Activated T-helper 17 cell treated with anti-CD3 and anti-CD28 coated beads, Interleukin-2, amount 50 U/mL, for 72 hours (primary cell): ENCODE measurements at regions not wholly inside any gene's neighbourhood (a gene's known extent, or its start where the extent isn't known, plus 50 kb on each side); places are given as distances from the start of the nearest gene placed in this dataset.
"Not testable (repeated sequence)": the region's sequence is repeated elsewhere in the genome, so short reads cannot be mapped to it uniquely, and the experiment has no call there.

Source experiments
- ATAC-seq: fragments of 150-1000 bp; cut with Tn5 transposase; replicated peaks from 2 replicates; pipeline ENCODE4 v1.10.0; 2021; ENCODE audit warnings: mild to moderate bottlenecking, moderate library complexity
- H3K27ac Mint-ChIP-seq: one replicate; pipeline ENCODE4 v1.8.0; 2022; ENCODE audit warnings: mixed read lengths
- H3K27me3 Mint-ChIP-seq: one replicate; pipeline ENCODE4 v1.8.0; 2022; ENCODE audit warnings: mixed read lengths
- H3K36me3 Mint-ChIP-seq: one replicate; pipeline ENCODE4 v1.8.0; 2022; ENCODE audit warnings: low read depth, mild to moderate bottlenecking, mixed read lengths
- H3K4me1 Mint-ChIP-seq: one replicate; pipeline ENCODE4 v1.8.0; 2022; ENCODE audit warnings: mixed read lengths
- H3K4me3 Mint-ChIP-seq: one replicate; pipeline ENCODE4 v1.8.0; 2022; ENCODE audit warnings: mild to moderate bottlenecking, mixed read lengths
- H3K9me3 Mint-ChIP-seq: one replicate; pipeline ENCODE4 v1.8.0; 2022; ENCODE audit warnings: mixed read lengths

DNA sequence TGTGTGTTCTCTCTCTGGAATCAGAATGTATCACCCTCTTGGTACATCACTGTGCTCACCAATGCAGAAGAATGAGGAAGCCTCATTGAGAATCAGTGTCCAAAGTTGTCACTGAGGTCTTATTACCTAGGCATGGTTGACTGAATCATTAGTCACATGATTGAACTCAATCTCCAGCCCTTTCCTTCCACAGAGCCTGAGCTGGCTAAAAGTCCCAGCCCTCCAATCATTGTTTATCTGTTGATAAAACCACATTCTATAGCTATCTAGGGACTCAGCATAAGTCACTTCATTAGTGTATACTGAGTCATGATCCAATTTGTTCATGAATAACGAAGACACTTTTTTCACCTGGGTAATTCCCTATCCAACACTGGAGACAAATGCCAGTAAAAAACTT lies 396.8 kb downstream of the TRAM1L1 start:
- Mint-ChIP-seq H3K4me3 (no peak overlapping the region), H3K36me3 (no peaks in the 10 kb centered on the region), H3K27me3 (no peaks in the 10 kb centered on the region), H3K4me1 (no peaks in the 10 kb centered on the region), H3K9me3 (no peaks in the 10 kb centered on the region), H3K27ac (no peak overlapping the region)
- ATAC-seq, result no peak

DNA sequence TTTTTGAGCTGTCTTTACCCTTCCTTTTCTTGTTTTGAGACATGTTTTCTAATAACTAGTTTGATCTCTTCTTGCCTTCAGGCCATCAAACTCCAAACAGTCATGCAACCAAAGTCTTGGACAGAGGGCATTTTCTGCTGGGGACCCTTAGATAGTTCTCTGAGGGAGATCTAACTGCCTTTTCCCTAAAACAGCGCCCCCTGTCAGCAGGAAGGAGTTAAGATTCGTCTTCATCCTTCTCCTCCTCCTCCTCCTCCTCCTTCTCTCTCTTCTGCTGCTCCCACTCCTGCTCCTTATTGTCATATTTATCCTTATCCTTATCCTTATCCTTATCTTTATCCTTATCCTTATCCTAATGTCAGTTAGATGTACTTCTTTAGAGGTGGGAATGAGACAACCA lies 417.2 kb downstream of the TRAM1L1 start:
- H3K27ac Mint-ChIP-seq, result no peak overlapping the region
- H3K4me3 Mint-ChIP-seq, result no peak overlapping the region
- ATAC-seq, result no peak
- H3K27me3 Mint-ChIP-seq, result no peaks in the 10 kb centered on the region
- no peaks in the 10 kb centered on the region for H3K36me3 Mint-ChIP-seq
- peaks cover 5% of the 10 kb centered on the region for H3K9me3 Mint-ChIP-seq
- no peaks in the 10 kb centered on the region for H3K4me1 Mint-ChIP-seq

DNA sequence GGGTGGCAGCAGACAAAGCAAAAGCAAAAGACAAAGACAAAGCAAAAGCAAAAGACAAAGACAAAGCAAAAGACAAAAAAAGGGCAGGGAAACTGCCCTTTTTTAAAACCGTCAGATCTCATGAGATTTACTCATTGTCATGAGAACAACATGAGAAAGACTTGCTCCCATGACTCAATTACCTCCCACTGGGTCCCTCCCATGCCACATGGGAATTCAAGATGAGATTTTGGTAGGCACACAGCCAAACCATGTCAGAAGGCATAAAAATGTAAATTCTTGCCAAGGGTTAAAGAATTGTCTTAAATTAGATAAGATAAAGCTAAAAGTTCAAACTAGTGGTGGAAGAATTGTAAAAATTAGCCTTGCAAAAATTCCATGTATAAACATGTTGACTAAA lies 419.7 kb downstream of the TRAM1L1 start:
- no peak for ATAC-seq
- Mint-ChIP-seq H3K4me3 (no peak overlapping the region), H3K36me3 (no peaks in the 10 kb centered on the region), H3K9me3 (peaks cover 8% of the 10 kb centered on the region), H3K4me1 (no peaks in the 10 kb centered on the region), H3K27me3 (no peaks in the 10 kb centered on the region), H3K27ac (no peak overlapping the region)

DNA sequence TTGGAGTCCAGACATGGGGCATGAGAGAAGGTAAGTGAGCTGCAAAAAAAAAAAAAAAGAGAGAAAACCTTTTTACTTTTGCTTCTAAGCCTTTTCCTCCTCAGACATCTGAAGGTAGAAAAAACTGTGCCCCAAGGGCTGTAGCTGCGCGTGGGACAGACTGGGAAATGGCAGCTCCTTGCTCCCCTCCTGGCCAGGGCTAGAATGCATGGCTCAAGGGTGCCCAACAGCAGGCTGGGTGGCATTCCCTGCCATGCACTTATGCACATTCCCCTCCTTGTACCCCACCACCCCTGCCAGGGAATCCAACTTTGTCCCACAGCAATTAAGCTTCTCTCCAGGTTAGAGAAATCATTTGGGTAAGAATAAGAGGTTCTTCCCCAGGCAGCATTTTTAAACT lies 421.2 kb downstream of the TRAM1L1 start:
- Mint-ChIP-seq H3K4me1 (no peaks in the 10 kb centered on the region), H3K9me3 (peaks cover 16% of the 10 kb centered on the region), H3K4me3 (no peak overlapping the region), H3K36me3 (no peaks in the 10 kb centered on the region), H3K27ac (no peak overlapping the region), H3K27me3 (no peaks in the 10 kb centered on the region)
- ATAC-seq, result no peak

DNA sequence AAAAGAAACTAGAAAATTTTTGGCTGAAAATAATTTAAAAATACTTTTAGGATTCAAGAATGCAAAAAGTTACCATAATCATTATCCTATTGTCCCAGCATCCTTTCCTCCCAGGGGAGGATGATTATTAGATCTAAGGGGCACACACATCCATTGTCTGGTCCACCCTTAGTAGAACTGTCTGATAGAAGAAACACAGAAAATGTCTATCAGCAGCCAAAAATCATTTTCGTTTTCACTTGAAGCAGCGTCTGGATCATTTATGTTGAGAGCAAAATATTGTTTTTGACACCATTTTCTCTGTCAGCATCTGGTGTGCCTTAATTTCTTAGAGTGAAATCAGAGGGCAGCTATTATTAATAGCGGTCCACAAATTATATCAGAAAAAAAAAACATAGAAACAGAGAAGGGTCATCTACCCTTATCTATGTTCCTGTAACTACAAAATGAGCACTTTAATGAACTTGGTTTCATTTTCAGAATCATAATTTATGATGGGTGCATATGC lies 446.3 kb downstream of the TRAM1L1 start:
- H3K27me3 Mint-ChIP-seq, result no peaks in the 10 kb centered on the region
- H3K9me3 Mint-ChIP-seq, result no peaks in the 10 kb centered on the region
- H3K4me3 Mint-ChIP-seq, result no peak overlapping the region
- no peak for ATAC-seq
- H3K4me1 Mint-ChIP-seq, result no peaks in the 10 kb centered on the region
- no peaks in the 10 kb centered on the region for H3K36me3 Mint-ChIP-seq
- no peak overlapping the region for H3K27ac Mint-ChIP-seq

DNA sequence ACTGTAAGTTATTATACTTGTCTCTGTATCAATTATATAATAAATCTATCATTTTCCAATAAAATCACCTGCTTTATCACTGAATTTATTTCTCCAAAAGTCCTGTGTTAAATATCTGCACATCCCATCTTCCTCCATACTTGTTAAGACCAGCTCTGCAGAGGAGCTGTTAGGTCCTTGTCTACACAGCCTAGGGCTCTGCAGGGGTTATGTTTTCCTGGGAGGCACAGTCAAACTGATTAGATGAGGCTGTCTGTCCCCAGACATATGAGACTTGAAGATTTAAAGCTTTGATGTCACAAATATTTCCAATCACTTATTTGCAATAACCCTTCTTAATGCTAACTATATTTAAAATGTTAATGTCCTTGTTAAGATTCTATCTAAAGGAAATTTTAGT lies 446.8 kb downstream of the TRAM1L1 start:
- no peak for ATAC-seq
- Mint-ChIP-seq H3K4me1 (no peaks in the 10 kb centered on the region), H3K4me3 (no peak overlapping the region), H3K27me3 (no peaks in the 10 kb centered on the region), H3K36me3 (no peaks in the 10 kb centered on the region), H3K27ac (no peak overlapping the region), H3K9me3 (no peaks in the 10 kb centered on the region)

DNA sequence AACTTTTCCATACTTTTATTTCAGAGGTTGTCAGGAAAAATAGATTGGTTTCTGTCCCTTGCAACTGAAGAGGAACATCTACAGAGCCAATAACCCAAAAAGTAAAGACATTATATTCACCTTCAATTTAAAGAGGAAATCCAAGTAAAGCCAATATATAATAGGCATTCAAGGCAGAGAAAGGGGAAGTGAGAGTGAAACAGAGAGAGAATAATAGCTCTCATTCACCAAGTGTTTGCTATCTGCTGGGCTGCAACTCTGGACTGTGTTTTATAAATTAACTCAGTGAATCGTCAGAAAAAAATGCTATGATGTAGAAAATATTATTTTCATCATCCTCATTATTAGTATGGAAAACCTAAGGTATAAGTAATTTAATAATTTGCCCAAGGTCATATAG lies 448.5 kb downstream of the TRAM1L1 start:
- Mint-ChIP-seq H3K9me3 (no peaks in the 10 kb centered on the region), H3K4me3 (no peak overlapping the region), H3K4me1 (no peaks in the 10 kb centered on the region), H3K27ac (no peak overlapping the region), H3K36me3 (no peaks in the 10 kb centered on the region), H3K27me3 (no peaks in the 10 kb centered on the region)
- ATAC-seq, result no peak

DNA sequence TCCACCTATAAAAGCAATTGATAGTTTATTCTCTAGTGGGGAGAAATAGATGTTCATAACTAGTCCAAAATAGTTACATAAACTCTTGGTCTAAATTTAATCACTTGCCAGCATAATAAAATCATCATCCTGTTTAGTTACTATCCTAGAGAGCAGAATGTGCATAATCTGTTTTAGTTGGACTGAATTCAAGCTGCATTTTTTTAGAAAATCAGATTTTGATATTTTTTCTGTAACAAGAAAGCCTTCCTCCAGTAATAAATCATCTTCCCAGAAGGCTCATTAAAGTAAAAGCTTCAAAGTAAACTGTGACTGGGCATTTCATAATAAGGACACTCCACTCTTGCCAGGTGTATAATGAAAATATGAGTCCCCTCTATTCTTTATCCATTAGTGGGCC lies 453.1 kb downstream of the TRAM1L1 start:
- Mint-ChIP-seq H3K4me3 (no peak overlapping the region), H3K27me3 (no peaks in the 10 kb centered on the region), H3K9me3 (no peaks in the 10 kb centered on the region), H3K36me3 (no peaks in the 10 kb centered on the region), H3K27ac (no peak overlapping the region), H3K4me1 (no peaks in the 10 kb centered on the region)
- ATAC-seq, result no peak

DNA sequence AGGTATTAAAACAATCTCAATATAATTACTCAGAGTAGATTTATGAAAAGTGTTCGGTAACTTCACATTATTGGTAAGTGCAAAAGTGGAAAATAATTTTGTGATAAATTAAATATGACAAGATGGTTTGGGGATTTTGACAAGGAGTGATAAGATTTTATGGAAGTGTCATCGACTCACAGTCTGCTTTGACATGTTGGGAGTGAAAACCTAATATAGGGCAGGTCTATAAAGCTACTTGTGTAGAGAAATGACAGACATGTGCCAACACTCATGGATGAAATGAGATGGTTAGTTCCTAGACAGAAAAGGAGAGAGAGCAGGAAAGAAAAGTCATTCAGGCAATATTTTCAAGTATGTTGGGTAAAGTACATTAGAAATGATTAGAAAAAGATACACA lies 456.8 kb downstream of the TRAM1L1 start:
- Mint-ChIP-seq H3K4me1 (no peaks in the 10 kb centered on the region), H3K27me3 (no peaks in the 10 kb centered on the region), H3K27ac (no peak overlapping the region), H3K4me3 (no peak overlapping the region), H3K36me3 (no peaks in the 10 kb centered on the region), H3K9me3 (no peaks in the 10 kb centered on the region)
- ATAC-seq, result no peak

DNA sequence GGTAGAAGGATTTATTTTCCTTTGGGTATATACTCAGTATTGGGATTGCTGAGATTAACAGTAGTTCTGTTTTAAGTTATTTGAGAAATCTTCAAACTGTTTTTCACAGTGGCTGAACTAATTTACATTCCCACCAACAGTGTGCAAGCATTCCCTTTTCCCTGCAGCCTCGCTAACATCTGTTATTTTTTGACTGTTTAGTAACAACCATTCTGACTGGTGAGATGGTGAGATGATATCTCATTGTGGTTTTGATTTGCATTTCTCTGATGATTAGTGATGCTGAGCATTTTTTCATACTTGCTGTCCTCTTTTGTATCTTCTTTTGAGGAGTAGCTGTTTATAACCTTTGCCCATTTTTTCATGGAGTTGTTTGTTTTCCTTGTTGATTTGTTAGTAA lies 457.8 kb downstream of the TRAM1L1 start:
- Mint-ChIP-seq H3K4me1 (no peaks in the 10 kb centered on the region), H3K36me3 (no peaks in the 10 kb centered on the region), H3K4me3 (no peak overlapping the region), H3K27me3 (no peaks in the 10 kb centered on the region), H3K9me3 (no peaks in the 10 kb centered on the region), H3K27ac (no peak overlapping the region)
- ATAC-seq, result no peak

DNA sequence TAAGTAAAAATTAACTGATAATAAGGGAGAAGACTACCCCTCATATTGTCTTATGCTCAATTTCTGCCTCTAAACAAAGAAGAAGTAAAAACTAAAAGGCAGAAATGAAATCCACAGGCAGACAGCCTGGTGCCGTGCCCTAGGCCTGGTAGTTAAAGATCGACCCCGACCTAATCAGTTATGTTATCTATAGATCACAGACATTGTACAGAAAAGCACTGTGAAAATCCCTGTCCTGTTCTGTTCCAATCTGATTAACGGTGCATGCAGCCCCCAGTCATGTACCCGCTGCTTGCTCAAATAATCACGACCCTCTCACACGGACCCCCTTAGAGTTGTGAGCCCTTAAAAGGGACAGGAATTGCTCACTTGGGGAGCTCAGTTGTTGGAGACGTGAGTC lies 465.9 kb downstream of the TRAM1L1 start:
- H3K4me3 Mint-ChIP-seq, H3K27ac Mint-ChIP-seq, H3K4me1 Mint-ChIP-seq, ATAC-seq, H3K36me3 Mint-ChIP-seq, H3K9me3 Mint-ChIP-seq, H3K27me3 Mint-ChIP-seq: not testable (repeated sequence)

DNA sequence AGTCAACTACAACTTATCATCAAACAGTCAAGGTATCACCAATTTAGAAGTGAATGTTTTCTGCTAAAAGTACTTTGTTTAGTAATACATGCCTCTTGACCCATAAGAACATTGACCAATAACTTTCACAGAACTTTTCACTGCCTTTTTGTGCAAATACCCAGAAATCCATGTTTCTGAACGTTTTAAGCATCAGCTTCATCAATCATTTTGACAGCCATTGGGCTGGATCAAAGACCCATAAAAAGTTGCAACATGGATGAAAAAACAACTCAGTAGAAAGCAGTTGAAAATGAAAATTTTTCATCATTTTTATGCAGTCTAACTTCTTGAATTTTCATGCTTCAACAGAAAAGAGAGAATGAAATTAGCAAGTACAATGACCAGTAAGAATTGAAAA lies 466.7 kb downstream of the TRAM1L1 start:
- peaks cover 4% of the 10 kb centered on the region for H3K9me3 Mint-ChIP-seq
- no peaks in the 10 kb centered on the region for H3K4me1 Mint-ChIP-seq
- no peak overlapping the region for H3K4me3 Mint-ChIP-seq
- H3K27ac Mint-ChIP-seq, result no peak overlapping the region
- H3K36me3 Mint-ChIP-seq, result no peaks in the 10 kb centered on the region
- H3K27me3 Mint-ChIP-seq, result no peaks in the 10 kb centered on the region
- ATAC-seq, result no peak

DNA sequence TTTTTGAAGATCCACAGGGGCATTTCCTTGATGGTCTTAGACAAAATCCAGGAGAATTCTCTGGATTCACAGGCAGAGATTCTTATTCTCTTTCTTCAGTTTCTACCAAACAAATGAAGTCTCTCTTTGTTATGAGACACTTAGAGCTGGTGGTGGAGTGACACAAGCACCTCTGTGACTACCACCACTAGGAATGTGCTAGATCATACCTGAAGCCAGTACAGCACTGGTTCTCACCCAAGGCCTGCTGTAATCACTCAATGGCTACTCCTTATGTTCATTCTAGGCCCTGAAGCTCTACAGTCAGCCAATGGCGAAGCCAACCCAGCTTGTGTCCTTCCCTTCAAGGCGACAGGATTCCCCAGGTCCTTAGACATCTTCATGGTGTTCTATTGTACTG lies 482.3 kb downstream of the TRAM1L1 start:
- Mint-ChIP-seq H3K9me3 (no peaks in the 10 kb centered on the region), H3K4me3 (no peak overlapping the region), H3K36me3 (no peaks in the 10 kb centered on the region), H3K4me1 (no peaks in the 10 kb centered on the region), H3K27me3 (no peaks in the 10 kb centered on the region), H3K27ac (no peak overlapping the region)
- ATAC-seq, result no peak

DNA sequence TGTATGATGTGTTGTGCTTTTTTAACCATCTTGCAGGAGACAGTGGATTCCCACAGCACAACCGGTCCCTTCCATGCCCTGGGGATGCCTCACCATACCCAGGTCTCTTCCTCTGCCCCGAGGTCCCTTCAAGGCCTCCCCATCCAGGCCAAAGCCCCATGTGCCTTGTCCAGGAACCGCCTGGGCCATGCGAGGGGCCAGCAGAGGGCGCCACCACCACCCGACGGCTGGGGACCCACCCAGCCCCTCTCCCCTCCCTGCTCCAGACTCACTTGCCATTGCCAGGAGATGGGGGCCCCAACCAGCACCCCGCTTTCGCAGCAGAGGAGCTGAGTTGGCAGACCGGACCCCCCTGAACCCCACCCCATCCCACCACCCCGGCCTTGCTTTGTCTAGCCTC lies 485.5 kb downstream of the TRAM1L1 start:
- no peak for ATAC-seq
- Mint-ChIP-seq H3K27me3 (no peaks in the 10 kb centered on the region), H3K4me3 (no peak overlapping the region), H3K27ac (no peak overlapping the region), H3K4me1 (no peaks in the 10 kb centered on the region), H3K9me3 (no peaks in the 10 kb centered on the region), H3K36me3 (no peaks in the 10 kb centered on the region)

DNA sequence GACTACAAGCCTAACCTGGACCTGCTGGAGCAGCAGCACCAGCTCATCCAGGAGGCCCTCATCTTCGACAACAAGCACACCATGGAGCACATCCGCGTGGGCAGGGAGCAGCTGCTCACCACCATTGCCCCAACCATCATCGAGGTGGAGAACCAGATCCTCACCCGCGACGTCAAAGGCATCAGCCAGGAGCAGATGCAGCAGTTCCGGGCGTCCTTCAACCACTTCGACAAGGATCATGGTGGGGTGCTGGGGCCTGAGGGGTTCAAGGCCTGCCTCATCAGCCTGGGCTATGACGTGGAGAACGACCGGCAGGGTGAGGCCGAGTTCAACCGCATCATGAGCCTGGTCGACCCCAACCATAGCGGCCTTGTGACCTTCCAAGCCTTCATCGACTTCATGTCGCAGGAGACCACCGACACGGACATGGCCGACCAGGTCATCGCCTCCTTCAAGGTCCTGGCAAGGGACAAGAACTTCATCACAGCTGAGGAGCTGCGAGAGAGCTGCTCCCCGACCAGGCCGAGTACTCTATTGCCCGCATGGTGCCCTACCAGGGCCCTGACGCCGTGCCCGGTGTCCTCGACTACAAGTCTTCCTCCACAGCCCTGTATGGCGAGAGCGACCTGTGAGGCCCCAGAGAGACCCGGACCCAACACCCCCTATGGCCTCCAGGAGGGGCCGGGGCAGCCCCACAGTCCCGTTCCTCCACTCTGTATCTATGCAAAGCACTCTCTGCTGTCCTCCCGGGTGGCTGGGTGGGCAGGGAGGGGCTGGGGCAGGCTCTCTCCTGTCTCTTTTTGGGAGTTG lies 486.2 kb downstream of the TRAM1L1 start:
- Mint-ChIP-seq H3K9me3 (no peaks in the 10 kb centered on the region), H3K27ac (no peak overlapping the region), H3K36me3 (no peaks in the 10 kb centered on the region), H3K4me1 (no peaks in the 10 kb centered on the region), H3K4me3 (no peak overlapping the region), H3K27me3 (no peaks in the 10 kb centered on the region)
- no peak for ATAC-seq
